ENCODE measurements at regions not wholly inside any gene's neighbourhood (a gene's known extent, or its start where the extent isn't known, plus 50 kb on each side); places are given as distances from the start of the nearest gene placed in this dataset.

DNA sequence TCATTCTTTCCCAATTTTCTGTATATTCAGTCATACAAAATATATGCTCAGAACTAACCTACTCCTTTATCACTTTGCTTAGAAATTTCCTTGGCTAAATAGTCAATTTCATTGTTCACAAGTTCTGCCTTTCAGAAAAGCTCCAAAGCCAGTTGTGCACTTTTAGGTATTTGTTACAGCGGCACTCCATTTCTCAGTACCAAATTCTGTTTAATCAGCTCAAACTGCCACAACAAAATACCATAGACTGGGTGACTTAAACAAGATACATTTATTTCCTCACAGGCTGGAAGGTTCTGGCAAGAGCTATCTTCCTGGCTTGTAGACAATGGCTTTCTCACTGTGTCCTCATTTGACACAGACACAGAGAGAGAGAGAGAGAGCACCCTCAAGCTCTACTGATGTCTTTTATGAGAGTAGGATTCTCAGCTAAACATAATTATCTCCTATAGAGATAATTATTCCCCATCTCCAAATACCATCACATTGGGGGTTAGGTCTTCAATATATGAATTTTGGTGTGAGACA, 188.8 kb upstream of the FSTL5 start:
- TF ChIP-seq POLR2AphosphoS5 (IDR thresholded peaks at IDR 0.05; ENCODE audit: low read depth, low read length) (no peak), POLR2A (IDR thresholded peaks at IDR 0.05; ENCODE audit: low read depth, low read length) (no peak)
